Duodenal mucosa (tissue), 2 donors: ENCODE measurements at regions not wholly inside any gene's neighbourhood (a gene's known extent, or its start where the extent isn't known, plus 50 kb on each side); places are given as distances from the start of the nearest gene placed in this dataset.

Experiments used
- H3K27ac ChIP-seq: one replicate; pipeline ENCODE4 v1.7.0; 2013; ENCODE audit warnings: low read depth, low read length
- H3K27me3 ChIP-seq, 2 donors: one replicate each; pipeline ENCODE4 v1.7.0; 2013; ENCODE audit warnings: low read length in 2 of 2, control low read depth in 1 of 2; ENCODE audit not compliant: insufficient read depth in 2 of 2, control insufficient read depth in 1 of 2
- H3K36me3 ChIP-seq, 2 donors: one replicate each; pipeline ENCODE4 v1.7.0; 2013; ENCODE audit warnings: low read length in 2 of 2, control low read depth in 1 of 2; ENCODE audit not compliant: insufficient read depth in 2 of 2, control insufficient read depth in 1 of 2
- H3K4me1 ChIP-seq, 2 donors: one replicate each; pipeline ENCODE4 v1.7.0; 2013; ENCODE audit warnings: low read length in 2 of 2, control low read depth in 1 of 2; ENCODE audit not compliant: insufficient read depth in 2 of 2, control insufficient read depth in 1 of 2
- H3K4me3 ChIP-seq, 2 donors: one replicate each; pipeline ENCODE4 v1.7.0; 2013; ENCODE audit warnings: low read length in 2 of 2, low read depth in 1 of 2
- H3K9ac ChIP-seq, 2 donors: one replicate each; pipeline ENCODE4 v1.7.0; 2013; ENCODE audit warnings: low read length in 2 of 2, low read depth in 1 of 2
- H3K9me3 ChIP-seq, 2 donors: one replicate each; pipeline ENCODE4 v1.7.0; 2013; ENCODE audit warnings: low read length in 2 of 2, control low read depth in 1 of 2; ENCODE audit not compliant: control insufficient read depth in 1 of 2

DNA sequence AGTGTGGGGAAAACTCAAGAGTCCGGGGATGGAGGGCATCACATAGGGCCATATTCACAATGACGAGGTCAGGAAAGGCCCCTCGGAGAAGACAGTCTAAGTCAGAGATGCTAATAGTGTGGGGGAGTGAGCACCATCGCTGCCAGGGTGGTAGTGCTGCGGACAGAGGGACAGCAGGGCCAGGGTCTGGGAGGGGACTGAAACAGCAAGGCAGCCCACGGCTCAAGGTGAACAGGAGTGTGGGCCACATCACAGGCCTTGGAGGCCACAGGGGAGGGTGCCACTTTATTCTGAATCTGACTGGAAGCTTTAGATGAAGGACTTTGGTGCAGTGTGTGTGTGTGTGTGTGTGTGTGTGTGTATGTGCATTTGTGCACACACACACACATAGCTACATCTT, 130.9 kb upstream of the GLI2 start:
- H3K9me3 ChIP-seq = no peaks in the 10 kb centered on the region

DNA sequence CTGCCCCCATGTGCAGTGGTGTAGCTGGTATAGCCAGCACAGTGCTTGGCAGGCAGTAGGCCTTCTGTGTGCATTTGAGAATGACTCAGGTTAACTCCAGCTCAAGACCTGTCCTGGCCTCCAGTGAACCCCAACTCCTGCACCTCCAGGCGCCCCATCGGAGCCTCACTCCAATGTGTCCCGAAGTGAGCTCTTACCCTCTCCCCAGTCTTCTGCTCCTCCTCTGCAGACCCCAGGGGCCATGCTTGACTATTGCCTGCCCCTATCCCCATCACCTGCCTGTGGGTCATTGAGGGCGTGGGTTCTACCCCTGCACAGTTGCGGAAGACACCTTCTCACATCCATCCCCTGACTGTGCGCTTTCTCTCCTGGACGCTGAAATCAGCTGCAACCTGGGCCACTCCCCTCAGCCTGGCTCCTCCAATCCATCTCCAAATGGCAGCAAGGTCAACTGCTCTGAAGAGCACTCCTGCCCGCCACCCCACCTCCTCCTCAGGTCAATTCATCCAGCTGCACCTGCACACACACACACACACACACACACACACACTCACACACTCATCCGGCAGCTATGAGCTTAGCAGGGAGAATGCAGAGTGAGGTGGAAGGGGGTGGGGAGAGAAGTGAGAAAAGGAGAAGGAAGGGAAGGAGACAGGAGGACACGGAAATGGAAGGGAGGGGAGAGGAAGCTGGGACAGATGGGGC, 130.3 kb upstream of the GLI2 start:
- Histone ChIP-seq H3K27me3 (peaks cover 0 to 6% of the 10 kb centered on the region in 2 donors), H3K27ac (no peak overlapping the region), H3K9me3 (no peaks in the 10 kb centered on the region), H3K36me3 (no peaks in the 10 kb centered on the region), H3K9ac (no peak overlapping the region), H3K4me1 (no peaks in the 10 kb centered on the region), H3K4me3 (no peak overlapping the region)

More for the DNA sequence above, 130.9 kb upstream of the GLI2 start:
- Histone ChIP-seq H3K4me1 (no peaks in the 10 kb centered on the region), H3K27ac (no peak overlapping the region), H3K27me3 (peaks cover 0 to 6% of the 10 kb centered on the region in 2 donors), H3K36me3 (no peaks in the 10 kb centered on the region), H3K9ac (no peak overlapping the region), H3K4me3 (no peak overlapping the region)

DNA sequence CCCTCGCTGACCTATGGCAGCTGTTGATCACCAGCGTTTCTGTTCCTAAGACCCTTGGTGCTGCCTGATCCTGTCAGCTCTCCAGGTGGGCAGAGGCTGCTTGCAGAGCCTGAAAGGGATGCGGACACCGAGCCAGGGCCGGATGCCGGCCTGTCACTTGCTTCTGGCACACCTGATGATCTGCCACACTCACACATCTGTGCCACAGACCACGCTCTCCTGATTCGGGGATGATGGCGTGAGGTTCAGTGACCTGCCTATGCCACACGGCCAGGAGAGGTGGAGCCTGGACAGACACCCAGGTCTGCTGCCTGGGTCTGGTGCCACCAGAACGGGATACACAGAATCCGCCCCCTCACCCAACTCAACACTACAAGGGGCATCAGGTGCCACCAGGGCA, 129.4 kb upstream of the GLI2 start:
- H3K27ac ChIP-seq = no peak overlapping the region
- no peaks in the 10 kb centered on the region for H3K36me3 ChIP-seq
- no peaks in the 10 kb centered on the region for H3K9me3 ChIP-seq
- H3K4me3 ChIP-seq = no peak overlapping the region
- H3K4me1 ChIP-seq = no peaks in the 10 kb centered on the region
- H3K27me3 ChIP-seq = peaks cover 0 to 6% of the 10 kb centered on the region in 2 donors
- no peak overlapping the region for H3K9ac ChIP-seq

DNA sequence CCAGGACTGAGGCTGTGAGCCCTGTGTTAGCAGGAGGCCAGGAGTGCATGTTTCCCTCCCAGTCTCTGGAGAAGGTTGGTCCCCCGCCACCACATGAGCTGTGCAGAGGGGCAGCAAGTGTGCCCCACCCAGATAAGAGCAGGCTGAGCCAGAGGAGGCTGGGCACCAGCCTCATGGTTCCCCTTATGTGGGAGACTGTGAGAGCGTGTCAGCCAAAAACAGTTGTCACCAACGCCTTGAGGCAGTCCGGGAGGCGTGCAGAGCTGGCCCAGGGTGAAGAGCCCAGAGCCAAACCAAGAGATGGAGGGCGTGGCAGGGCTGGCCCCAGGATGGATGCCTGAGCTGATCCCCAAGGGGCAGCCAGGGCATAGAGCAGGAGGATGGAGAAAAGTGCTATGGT, 128.7 kb upstream of the GLI2 start:
- no peak overlapping the region for H3K27ac ChIP-seq
- H3K4me3 ChIP-seq = no peak overlapping the region
- H3K4me1 ChIP-seq = no peaks in the 10 kb centered on the region
- H3K9me3 ChIP-seq = no peaks in the 10 kb centered on the region
- no peaks in the 10 kb centered on the region for H3K36me3 ChIP-seq
- H3K9ac ChIP-seq = no peak overlapping the region
- peaks cover 0 to 6% of the 10 kb centered on the region in 2 donors for H3K27me3 ChIP-seq

DNA sequence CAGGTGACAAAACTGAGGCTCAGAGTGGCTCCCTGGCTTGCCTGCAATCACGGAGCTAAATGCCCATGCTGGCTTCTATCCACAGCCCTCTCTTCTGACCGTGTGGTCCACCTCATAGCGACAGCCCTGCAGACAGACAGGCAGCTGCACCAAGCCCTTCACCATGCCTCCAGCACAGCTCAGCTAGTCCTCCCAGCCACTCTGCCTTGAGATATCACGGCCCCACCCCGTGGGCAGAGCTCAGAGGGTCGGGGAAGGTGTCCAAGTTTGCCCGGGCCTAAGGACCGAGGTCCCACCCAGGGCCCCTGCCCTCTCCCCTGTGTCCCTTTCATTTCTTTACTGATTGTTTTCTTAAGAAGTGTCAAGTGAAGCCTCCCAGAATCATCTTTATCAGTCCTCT, 128.2 kb upstream of the GLI2 start:
- H3K4me1 ChIP-seq = no peaks in the 10 kb centered on the region
- no peak overlapping the region for H3K4me3 ChIP-seq
- no peak overlapping the region for H3K9ac ChIP-seq
- peaks cover 0 to 6% of the 10 kb centered on the region in 2 donors for H3K27me3 ChIP-seq
- no peaks in the 10 kb centered on the region for H3K36me3 ChIP-seq
- H3K27ac ChIP-seq = no peak overlapping the region
- H3K9me3 ChIP-seq = no peaks in the 10 kb centered on the region

DNA sequence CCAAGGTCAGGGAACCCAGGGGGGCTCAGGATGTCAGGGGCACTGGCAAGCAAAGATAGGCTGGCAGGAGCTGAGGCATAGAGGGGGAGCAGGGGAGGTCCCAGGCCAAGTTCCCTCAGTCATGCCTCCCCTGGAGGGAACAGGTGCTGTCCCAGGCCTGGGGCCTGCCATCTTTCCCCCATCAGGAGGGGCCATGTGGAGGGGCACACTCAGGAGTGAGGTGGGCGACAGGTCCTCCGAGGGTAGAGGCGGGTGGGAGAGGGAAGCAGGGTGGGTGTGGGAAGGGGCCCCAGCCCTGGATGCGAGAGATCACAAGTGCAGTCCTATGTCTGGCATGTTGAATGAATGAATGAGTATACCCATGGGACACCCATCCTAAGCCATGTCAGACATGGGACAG, 127.7 kb upstream of the GLI2 start:
- no peaks in the 10 kb centered on the region for H3K9me3 ChIP-seq
- H3K4me1 ChIP-seq = no peaks in the 10 kb centered on the region
- H3K27me3 ChIP-seq = peaks cover 0 to 6% of the 10 kb centered on the region in 2 donors
- no peak overlapping the region for H3K27ac ChIP-seq
- no peak overlapping the region for H3K9ac ChIP-seq
- H3K4me3 ChIP-seq = no peak overlapping the region
- no peaks in the 10 kb centered on the region for H3K36me3 ChIP-seq

DNA sequence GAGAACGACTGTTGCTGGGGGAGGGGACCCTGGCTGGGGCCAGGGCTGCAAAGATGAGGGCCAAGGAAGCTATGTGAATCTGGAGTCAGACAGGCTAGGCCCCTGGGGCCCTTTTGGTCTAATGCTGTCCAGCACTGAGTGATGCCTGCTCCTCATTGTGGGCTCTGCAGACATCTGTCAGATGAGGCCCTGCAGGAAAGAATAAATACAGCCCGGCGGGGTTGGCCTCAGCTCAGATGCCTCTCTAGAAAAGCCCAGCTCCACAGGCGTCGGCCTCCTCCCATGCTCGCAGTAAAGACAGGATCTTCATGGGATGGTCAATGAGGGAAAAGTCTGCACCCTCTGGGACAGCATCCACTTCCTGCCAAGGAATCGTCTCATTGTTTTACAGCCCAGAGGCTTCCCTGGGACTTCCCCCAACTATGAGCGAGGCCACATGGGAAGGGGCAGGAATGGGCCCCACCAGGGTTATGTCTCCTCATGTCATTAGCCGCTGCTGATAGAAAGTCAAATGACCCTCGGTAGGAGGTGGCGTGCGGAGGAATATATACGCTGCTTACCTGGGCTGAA, 125.8 kb upstream of the GLI2 start:
- H3K9ac ChIP-seq = no peak overlapping the region
- no peaks in the 10 kb centered on the region for H3K9me3 ChIP-seq
- no peak overlapping the region for H3K4me3 ChIP-seq
- no peaks in the 10 kb centered on the region for H3K36me3 ChIP-seq
- peaks cover 0 to 6% of the 10 kb centered on the region in 2 donors for H3K27me3 ChIP-seq
- no peak overlapping the region for H3K27ac ChIP-seq
- H3K4me1 ChIP-seq = no peaks in the 10 kb centered on the region

DNA sequence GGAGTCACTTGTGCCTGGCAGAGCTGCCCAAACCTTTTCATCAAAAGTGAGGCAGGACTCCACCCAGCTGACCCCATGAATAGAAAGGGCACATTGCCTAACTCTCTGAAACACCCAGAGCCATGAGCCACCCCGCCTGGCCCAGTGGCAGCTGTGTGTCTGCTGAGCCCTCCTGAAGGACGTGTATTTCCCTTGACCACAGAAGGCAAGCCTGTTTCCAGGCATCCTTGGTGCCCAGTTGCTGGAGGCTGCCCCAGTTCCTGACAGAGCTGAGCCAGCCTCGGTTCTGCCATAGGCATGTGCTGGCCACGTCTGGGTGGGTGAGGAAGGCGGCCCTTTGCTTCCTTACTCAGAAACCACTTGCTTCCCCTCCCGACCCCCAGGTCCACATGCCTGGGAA, 124.7 kb upstream of the GLI2 start:
- Histone ChIP-seq H3K27me3 (peaks cover 0 to 6% of the 10 kb centered on the region in 2 donors), H3K4me3 (no peak overlapping the region), H3K9me3 (no peaks in the 10 kb centered on the region), H3K4me1 (no peaks in the 10 kb centered on the region), H3K36me3 (no peaks in the 10 kb centered on the region), H3K9ac (no peak overlapping the region), H3K27ac (no peak overlapping the region)

DNA sequence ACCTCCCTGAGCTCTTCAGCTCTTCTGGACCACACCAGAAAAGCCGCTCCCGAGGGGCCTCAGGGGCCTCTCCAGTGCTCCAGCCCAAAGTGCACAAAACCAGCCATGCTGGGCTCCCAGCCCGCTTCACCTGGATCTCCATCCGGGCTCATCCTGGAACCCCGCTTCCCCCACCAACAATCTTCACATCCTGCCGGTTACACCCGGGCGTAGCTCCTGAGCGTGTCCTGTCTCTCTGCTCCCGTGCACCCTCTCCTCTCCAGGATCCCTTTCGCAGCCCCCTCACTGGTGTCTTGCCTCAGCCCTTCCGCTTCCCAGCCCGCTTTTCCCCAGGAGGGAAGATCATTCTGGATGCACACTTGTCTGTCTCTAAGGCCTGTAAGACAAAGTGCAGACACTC, 123.7 kb upstream of the GLI2 start:
- Histone ChIP-seq H3K27me3 (no peaks in the 10 kb centered on the region), H3K4me1 (no peaks in the 10 kb centered on the region), H3K27ac (no peak overlapping the region), H3K9me3 (no peaks in the 10 kb centered on the region), H3K4me3 (no peak overlapping the region), H3K9ac (no peak overlapping the region), H3K36me3 (no peaks in the 10 kb centered on the region)

DNA sequence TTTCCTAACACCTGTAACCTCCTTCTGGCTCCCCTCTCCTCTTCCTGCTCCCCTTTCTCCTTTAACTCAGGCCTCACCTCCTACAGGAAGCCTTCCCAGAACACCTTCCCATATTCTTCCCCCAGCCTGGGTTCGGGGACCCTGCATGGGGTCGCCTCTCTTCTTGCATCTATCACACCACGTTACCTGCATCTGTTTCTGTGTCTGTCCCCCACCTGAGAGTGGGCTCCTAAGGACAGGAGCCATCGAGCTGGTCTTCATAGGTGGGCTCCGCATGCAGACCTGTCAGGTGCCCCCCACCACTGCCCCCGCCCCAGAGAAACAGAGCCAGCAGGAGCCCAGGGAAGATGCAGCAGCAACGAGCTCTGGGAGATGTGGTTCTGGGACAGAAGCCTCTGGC, 123.2 kb upstream of the GLI2 start:
- Histone ChIP-seq H3K9ac (no peak overlapping the region), H3K27ac (no peak overlapping the region), H3K9me3 (no peaks in the 10 kb centered on the region), H3K36me3 (no peaks in the 10 kb centered on the region), H3K4me1 (no peaks in the 10 kb centered on the region), H3K4me3 (no peak overlapping the region), H3K27me3 (no peaks in the 10 kb centered on the region)
